PC-9 (cell line): ENCODE measurements at regions not wholly inside any gene's neighbourhood (a gene's known extent, or its start where the extent isn't known, plus 50 kb on each side); places are given as distances from the start of the nearest gene placed in this dataset.

Experiments
- BruUV-seq: library from RNA; stranded (reverse); fragments of 400-500 nt; replicated peaks from 2 replicates; lab custom pipeline; 2021; lab: Mats Ljungman, UMichigan
- CTCF ChIA-PET: fragments of 300-600 bp; sonication (Branson Sonifier 250); formaldehyde crosslinking; loops from one replicate; lab custom pipeline; 2022; ENCODE audit warnings: antibody characterized with exemption; lab: Charles Lee
- POLR2A ChIA-PET: fragments of 300-600 bp; sonication (Branson Sonifier 250); formaldehyde crosslinking; loops from one replicate; lab custom pipeline; 2022; ENCODE audit warnings: antibody characterized with exemption; ENCODE audit not compliant: unreplicated experiment; lab: Charles Lee
- DNase-seq, 2 experiments: peaks; one replicate each; pipeline versions ENCODE4 v3.0.0 to v3.0.0-alpha.2; 2015 to 2022; ENCODE audit warnings: mixed read lengths in 1 of 2
- H2AFZ ChIP-seq: fragments of 200-600 bp; sonication (generic); 2 replicates; pipeline ENCODE4 v1.8.1; 2017; ENCODE audit warnings: antibody characterized with exemption
- H3F3A ChIP-seq: fragments of 200-600 bp; sonication (generic); 2 replicates; pipeline ENCODE4 v1.8.1; 2017; ENCODE audit warnings: antibody characterized with exemption, mild to moderate bottlenecking, low read depth; ENCODE audit not compliant: insufficient read depth
- H3K27ac ChIP-seq: fragments of 200-600 bp; sonication (generic); 2 replicates; pipeline ENCODE4 v1.6.1; 2016; ENCODE audit warnings: mixed run types
- H3K27me3 ChIP-seq: fragments of 200-600 bp; sonication (generic); 2 replicates; pipeline ENCODE4 v1.6.1; 2016; ENCODE audit warnings: low read depth, mixed run types; ENCODE audit not compliant: insufficient read depth
- H3K36me3 ChIP-seq: fragments of 200-600 bp; sonication (generic); 2 replicates; pipeline ENCODE4 v1.6.1; 2016; ENCODE audit warnings: low read depth, mixed run types
- H3K4me1 ChIP-seq: fragments of 200-600 bp; sonication (generic); replicated peaks from 2 replicates; pipeline ENCODE4 v1.6.1; 2016; ENCODE audit warnings: mixed run types; ENCODE audit not compliant: insufficient read depth
- H3K4me2 ChIP-seq: fragments of 200-600 bp; sonication (generic); 2 replicates; pipeline ENCODE4 v1.6.1; 2017; ENCODE audit warnings: mixed run types
- H3K4me3 ChIP-seq: fragments of 200-600 bp; sonication (generic); 2 replicates; pipeline ENCODE4 v1.6.1; 2016; ENCODE audit warnings: mixed run types
- H3K79me2 ChIP-seq: fragments of 200-600 bp; sonication (generic); 2 replicates; pipeline ENCODE4 v1.6.1; 2017; ENCODE audit warnings: low read depth, mixed run types
- H3K9me2 ChIP-seq: fragments of 200-600 bp; sonication (generic); 2 replicates; pipeline ENCODE4 v1.8.1; 2017; ENCODE audit warnings: mild to moderate bottlenecking; ENCODE audit not compliant: insufficient read depth
- H3K9me3 ChIP-seq: fragments of 200-600 bp; sonication (generic); 2 replicates; pipeline ENCODE4 v1.8.1; 2016; ENCODE audit warnings: low read depth; ENCODE audit not compliant: insufficient read depth
- H4K20me1 ChIP-seq: fragments of 200-600 bp; sonication (generic); 2 replicates; pipeline ENCODE4 v1.8.1; 2017; ENCODE audit not compliant: insufficient read depth
- CTCF ChIP-seq: fragments of 200-600 bp; sonication (generic); conservative IDR thresholded peaks from 2 replicates; pipeline ENCODE4 v1.6.1; 2017; ENCODE audit warnings: mixed run types, antibody characterized with exemption, mild to moderate bottlenecking, moderate library complexity
- EZH2 ChIP-seq: fragments of 200-600 bp; sonication (generic); IDR thresholded peaks from 2 replicates; pipeline ENCODE4 v1.8.0; 2017; ENCODE audit warnings: antibody characterized with exemption, low read depth
- intact Hi-C: fragments of 100-400 bp; cut with micrococcal nuclease; formaldehyde crosslinking; loops from one replicate; pipeline ENCODE4 v1.10.0; 2022; ENCODE audit not compliant: unreplicated experiment

- Histone ChIP-seq H3K79me2 (no peaks in the 10 kb centered on the region), H3K27me3 (no peaks in the 10 kb centered on the region), H3K27ac (no peak overlapping the region), H3K4me1 (no peaks in the 10 kb centered on the region), H4K20me1 (0 out of 2 replicates have a peak, but pooled peaks cover under 1% of the 10 kb centered on the region), H3K4me3 (no peak overlapping the region), H2AFZ (no peak overlapping the region; the same call in 1 of the 2 replicates), H3K9me2 (no peaks in the 10 kb centered on the region), H3K9me3 (no peaks in the 10 kb centered on the region), H3K36me3 (no peaks in the 10 kb centered on the region), H3K4me2 (no peak overlapping the region), H3F3A (no peaks in the 10 kb centered on the region)
- POLR2A ChIA-PET = no interaction called here
- TF ChIP-seq CTCF (no peak), EZH2 (no peak)
- CTCF ChIA-PET = no interaction called here
- intact Hi-C loops = no loop called here
- DNase-seq = peak in 1 of 2 experiments; percentile 5
- BruUV-seq = no TSS peak
Observed at GRCh38 chr11:42709216-42709615, 602.6 kb upstream of the API5 start.

DNA sequence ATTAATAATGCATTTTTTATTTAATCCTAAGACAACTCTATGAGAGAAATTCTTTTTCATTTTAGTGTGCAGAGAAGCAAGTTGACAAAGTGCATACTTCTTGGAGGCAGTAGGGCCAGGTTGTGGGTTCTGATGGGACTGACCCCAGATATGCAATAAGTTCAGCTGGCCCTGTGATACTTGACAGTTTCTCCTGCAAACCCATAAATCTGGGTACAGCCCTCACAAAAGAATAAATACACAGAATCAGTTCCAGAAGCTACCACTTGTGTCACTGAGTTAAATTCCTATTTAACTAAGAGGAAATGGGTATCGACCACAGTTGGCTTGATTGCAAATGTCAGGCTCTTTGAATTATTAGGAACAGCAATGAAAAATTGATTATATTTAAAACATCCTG lies 598.5 kb upstream of the API5 start:
- H2AFZ ChIP-seq = no peak overlapping the region
- H3K27me3 ChIP-seq = no peaks in the 10 kb centered on the region
- intact Hi-C loops = no loop called here
- ChIA-PET POLR2A (no interaction called here), CTCF (no interaction called here)
- no peaks in the 10 kb centered on the region for H3K79me2 ChIP-seq
- DNase-seq = peak in 1 of 2 experiments; percentile 21
- no peaks in the 10 kb centered on the region for H3K9me3 ChIP-seq
- no peaks in the 10 kb centered on the region for H3F3A ChIP-seq
- no peak overlapping the region for H3K4me3 ChIP-seq
- no TSS peak for BruUV-seq
- no peak overlapping the region for H3K27ac ChIP-seq
- no peaks in the 10 kb centered on the region for H3K4me1 ChIP-seq
- no peak overlapping the region for H3K4me2 ChIP-seq
- H3K9me2 ChIP-seq = no peaks in the 10 kb centered on the region
- TF ChIP-seq EZH2 (no peak), CTCF (no peak)
- no peaks in the 10 kb centered on the region for H3K36me3 ChIP-seq
- 0 out of 2 replicates have a peak, but pooled peaks cover 4% of the 10 kb centered on the region for H4K20me1 ChIP-seq

DNA sequence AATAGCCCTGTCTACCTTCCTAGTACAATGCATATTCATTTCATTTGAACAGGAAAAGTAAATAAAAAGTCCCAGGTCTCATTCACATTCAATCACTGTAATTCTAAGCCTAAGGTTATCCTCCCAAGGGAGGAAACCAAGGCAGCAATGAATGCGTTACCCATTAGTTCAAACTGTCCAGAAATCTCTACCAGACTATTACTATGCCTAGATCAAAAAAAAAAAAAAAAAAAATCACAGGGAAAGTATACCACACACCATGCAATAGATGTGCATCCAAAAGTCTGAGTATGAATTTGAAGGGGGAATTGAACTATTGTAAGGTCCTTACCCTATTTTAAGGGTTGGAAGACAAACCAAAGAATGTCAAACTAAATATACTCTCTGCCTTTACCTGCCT lies 598.0 kb upstream of the API5 start:
- Histone ChIP-seq H3K27me3 (no peaks in the 10 kb centered on the region), H3K36me3 (no peaks in the 10 kb centered on the region), H3K9me3 (no peaks in the 10 kb centered on the region), H3K27ac (no peak overlapping the region), H3K79me2 (no peaks in the 10 kb centered on the region), H3K4me1 (no peaks in the 10 kb centered on the region), H3K9me2 (no peaks in the 10 kb centered on the region), H3K4me3 (no peak overlapping the region), H4K20me1 (0 out of 2 replicates have a peak, but pooled peaks cover 4% of the 10 kb centered on the region), H2AFZ (no peak overlapping the region), H3K4me2 (no peak overlapping the region), H3F3A (no peaks in the 10 kb centered on the region)
- CTCF ChIA-PET = no interaction called here
- peak in 1 of 2 experiments; percentile 21 for DNase-seq
- intact Hi-C loops = no loop called here
- TF ChIP-seq EZH2 = no peak
- no peak for TF ChIP-seq CTCF
- no TSS peak for BruUV-seq
- POLR2A ChIA-PET = no interaction called here
